OCI-LY7 (cell line): ENCODE measurements at regions not wholly inside any gene's neighbourhood (a gene's known extent, or its start where the extent isn't known, plus 50 kb on each side); places are given as distances from the start of the nearest gene placed in this dataset.

Experiments used
- BruUV-seq: library from RNA; stranded (reverse); fragments of 400-500 nt; replicated peaks from 2 replicates; lab custom pipeline; 2021; lab: Mats Ljungman, UMichigan
- CTCF ChIA-PET: fragments of 300-600 bp; sonication (Branson Sonifier 250); formaldehyde crosslinking; loops from one replicate; lab custom pipeline; 2022; ENCODE audit warnings: antibody characterized with exemption; ENCODE audit not compliant: unreplicated experiment; lab: Charles Lee
- POLR2A ChIA-PET: fragments of 300-600 bp; sonication (Branson Sonifier 250); formaldehyde crosslinking; loops from one replicate; lab custom pipeline; 2022; ENCODE audit warnings: antibody characterized with exemption; lab: Charles Lee
- DNase-seq: peaks from one replicate; pipeline ENCODE4 v3.0.0-alpha.2; 2015; ENCODE audit warnings: low spot score
- H2AFZ ChIP-seq: fragments of 200-600 bp; sonication (generic), shearing (Covaris generic); 2 replicates; pipeline ENCODE4 v1.6.1; 2014; ENCODE audit warnings: mild to moderate bottlenecking, antibody characterized with exemption, low read length, moderate library complexity
- H3K27ac ChIP-seq: fragments of 200-600 bp; sonication (generic); 2 replicates; pipeline ENCODE4 v1.5.1; 2014; ENCODE audit warnings: mixed run types, low read depth, mild to moderate bottlenecking, moderate library complexity, low read length, inconsistent platforms; ENCODE audit not compliant: poor library complexity, severe bottlenecking
- H3K36me3 ChIP-seq: fragments of 200-600 bp; sonication (generic); 2 replicates; pipeline ENCODE4 v1.6.1; 2014; ENCODE audit warnings: mild to moderate bottlenecking, antibody characterized with exemption, low read length, moderate library complexity, mixed read lengths; ENCODE audit not compliant: insufficient read depth
- H3K4me1 ChIP-seq: fragments of 200-600 bp; sonication (generic); 2 replicates; pipeline ENCODE4 v1.5.1; 2014; ENCODE audit warnings: mild to moderate bottlenecking, low read length; ENCODE audit not compliant: insufficient read depth, poor library complexity, severe bottlenecking
- H3K4me2 ChIP-seq: fragments of 200-600 bp; sonication (generic); 2 replicates; pipeline ENCODE4 v1.6.1; 2014; ENCODE audit warnings: mild to moderate bottlenecking, low read length
- H3K4me3 ChIP-seq: fragments of 200-600 bp; sonication (generic); 2 replicates; pipeline ENCODE4 v1.5.1; 2014; ENCODE audit warnings: mild to moderate bottlenecking, low read depth, low read length; ENCODE audit not compliant: poor library complexity, severe bottlenecking
- H3K79me2 ChIP-seq: fragments of 200-600 bp; sonication (generic); 2 replicates; pipeline ENCODE4 v1.6.1; 2016; ENCODE audit warnings: low read depth, mild to moderate bottlenecking, low read length, moderate library complexity, mixed read lengths; ENCODE audit not compliant: insufficient read depth
- H3K9me2 ChIP-seq: fragments of 200-600 bp; sonication (generic); 2 replicates; pipeline ENCODE4 v1.6.1; 2016; ENCODE audit warnings: mild to moderate bottlenecking, low read length, mixed read lengths; ENCODE audit not compliant: insufficient read depth
- H3K9me3 ChIP-seq: fragments of 200-600 bp; sonication (generic); 2 replicates; pipeline ENCODE4 v1.6.1; 2014; ENCODE audit warnings: mild to moderate bottlenecking, mixed run types, low read length, mixed read lengths
- H4K20me1 ChIP-seq: fragments of 200-600 bp; sonication (generic); 2 replicates; pipeline ENCODE4 v1.6.1; 2014; ENCODE audit warnings: mild to moderate bottlenecking, antibody characterized with exemption, low read length, moderate library complexity, mixed read lengths; ENCODE audit not compliant: insufficient read depth
- EZH2phosphoT487 ChIP-seq: fragments of 200-600 bp; sonication (generic); IDR thresholded peaks from 2 replicates; pipeline ENCODE4 v1.6.1; 2018; ENCODE audit warnings: low read depth, borderline replicate concordance, mild to moderate bottlenecking, mixed run types, antibody characterized with exemption, low read length, moderate library complexity, mixed read lengths
- intact Hi-C: fragments of 100-400 bp; cut with micrococcal nuclease; formaldehyde crosslinking; loops from one replicate; pipeline ENCODE4 v1.10.0; 2022; ENCODE audit not compliant: unreplicated experiment
- TF ChIP-seq, protein P1 (sequence below): fragments of 200-600 bp; sonication (generic); conservative IDR thresholded peaks from 2 replicates; pipeline ENCODE4 v1.5.1; 2014; ENCODE audit warnings: mild to moderate bottlenecking, antibody characterized with exemption, low read length, moderate library complexity, mixed read lengths

DNA sequence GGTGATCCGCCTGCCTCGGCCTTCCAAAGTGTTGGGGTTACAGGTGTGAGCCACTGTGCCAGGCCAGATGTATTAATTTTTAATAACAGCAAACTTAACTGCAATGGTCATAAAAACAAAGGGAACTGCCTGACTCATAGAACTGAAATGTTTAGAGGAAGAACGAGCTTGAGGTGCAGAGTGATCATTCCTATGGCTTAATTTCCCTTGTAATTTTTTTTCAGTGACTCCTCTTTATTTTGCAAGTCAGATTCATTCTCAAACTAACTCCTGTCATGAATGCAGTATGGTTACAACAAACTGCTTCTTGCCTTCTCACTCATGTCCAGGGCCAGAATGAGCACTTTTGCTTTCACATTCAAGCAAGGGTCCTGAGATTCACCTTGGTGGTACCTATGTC, 231.3 kb downstream of the HAPSTR1 start:
- Histone ChIP-seq H3K4me1 (no peaks in the 10 kb centered on the region), H3K9me2 (no peaks in the 10 kb centered on the region), H3K36me3 (no peaks in the 10 kb centered on the region), H4K20me1 (no peaks in the 10 kb centered on the region), H3K4me3 (no peak overlapping the region), H3K27ac (no peak overlapping the region), H3K4me2 (no peak overlapping the region), H3K79me2 (no peaks in the 10 kb centered on the region), H3K9me3 (no peaks in the 10 kb centered on the region), H2AFZ (no peak overlapping the region)
- CTCF ChIA-PET: no interaction called here
- DNase-seq: no peak
- TF ChIP-seq, protein P1, sequence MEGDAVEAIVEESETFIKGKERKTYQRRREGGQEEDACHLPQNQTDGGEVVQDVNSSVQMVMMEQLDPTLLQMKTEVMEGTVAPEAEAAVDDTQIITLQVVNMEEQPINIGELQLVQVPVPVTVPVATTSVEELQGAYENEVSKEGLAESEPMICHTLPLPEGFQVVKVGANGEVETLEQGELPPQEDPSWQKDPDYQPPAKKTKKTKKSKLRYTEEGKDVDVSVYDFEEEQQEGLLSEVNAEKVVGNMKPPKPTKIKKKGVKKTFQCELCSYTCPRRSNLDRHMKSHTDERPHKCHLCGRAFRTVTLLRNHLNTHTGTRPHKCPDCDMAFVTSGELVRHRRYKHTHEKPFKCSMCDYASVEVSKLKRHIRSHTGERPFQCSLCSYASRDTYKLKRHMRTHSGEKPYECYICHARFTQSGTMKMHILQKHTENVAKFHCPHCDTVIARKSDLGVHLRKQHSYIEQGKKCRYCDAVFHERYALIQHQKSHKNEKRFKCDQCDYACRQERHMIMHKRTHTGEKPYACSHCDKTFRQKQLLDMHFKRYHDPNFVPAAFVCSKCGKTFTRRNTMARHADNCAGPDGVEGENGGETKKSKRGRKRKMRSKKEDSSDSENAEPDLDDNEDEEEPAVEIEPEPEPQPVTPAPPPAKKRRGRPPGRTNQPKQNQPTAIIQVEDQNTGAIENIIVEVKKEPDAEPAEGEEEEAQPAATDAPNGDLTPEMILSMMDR: no peak
- no peak for TF ChIP-seq EZH2phosphoT487
- no TSS peak for BruUV-seq
- intact Hi-C loops: no loop called here
- POLR2A ChIA-PET: no interaction called here

DNA sequence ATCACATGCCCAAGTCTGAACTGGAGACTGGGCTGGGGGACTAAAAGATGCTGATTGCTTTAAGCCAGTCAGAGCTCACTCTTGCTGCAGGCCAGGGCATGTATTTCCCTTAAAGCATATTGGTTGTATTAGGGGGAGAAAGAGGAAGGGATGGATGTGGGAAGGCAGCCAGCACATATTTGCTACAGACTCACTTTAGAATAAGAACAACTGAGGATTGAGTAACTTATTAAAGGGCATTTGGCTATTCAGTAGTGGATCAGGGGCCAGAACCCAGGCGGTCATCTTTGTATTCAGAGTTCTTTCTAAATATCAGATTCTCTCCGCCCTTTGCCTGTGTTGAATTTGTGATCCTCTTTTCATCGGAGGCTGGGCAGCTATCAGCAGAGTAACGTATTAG, 231.7 kb downstream of the HAPSTR1 start:
- no peaks in the 10 kb centered on the region for H4K20me1 ChIP-seq
- H3K4me2 ChIP-seq: no peak overlapping the region
- DNase-seq: no peak
- POLR2A ChIA-PET: no interaction called here
- H3K9me2 ChIP-seq: no peaks in the 10 kb centered on the region
- intact Hi-C loops: no loop called here
- no peaks in the 10 kb centered on the region for H3K9me3 ChIP-seq
- no peaks in the 10 kb centered on the region for H3K79me2 ChIP-seq
- H3K36me3 ChIP-seq: no peaks in the 10 kb centered on the region
- BruUV-seq: no TSS peak
- H2AFZ ChIP-seq: no peak overlapping the region
- TF ChIP-seq, protein P1: no peak
- TF ChIP-seq EZH2phosphoT487: no peak
- CTCF ChIA-PET: no interaction called here
- H3K27ac ChIP-seq: no peak overlapping the region
- no peaks in the 10 kb centered on the region for H3K4me1 ChIP-seq
- H3K4me3 ChIP-seq: no peak overlapping the region

DNA sequence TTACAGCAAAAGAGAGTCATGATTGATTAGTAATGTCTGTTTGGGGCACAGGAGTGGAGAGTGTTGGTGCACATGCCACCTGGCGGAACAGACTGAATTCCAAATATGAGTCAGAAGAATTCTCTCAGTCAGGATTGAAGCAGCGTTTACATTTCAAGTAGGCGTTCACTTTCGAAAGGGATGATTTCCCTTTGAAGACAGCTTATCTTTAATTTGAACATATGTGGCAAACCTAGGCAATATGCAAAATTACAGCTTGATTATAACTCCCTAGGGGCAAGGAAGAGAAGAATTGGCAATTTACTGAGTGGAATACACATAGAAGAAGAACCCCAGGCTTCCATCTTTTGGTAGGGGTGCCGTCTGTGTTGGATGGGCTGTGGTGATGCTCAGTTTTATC, 235.8 kb downstream of the HAPSTR1 start:
- Histone ChIP-seq H3K4me3 (no peak overlapping the region), H3K4me2 (no peak overlapping the region), H3K9me3 (no peaks in the 10 kb centered on the region), H2AFZ (no peak overlapping the region), H3K36me3 (no peaks in the 10 kb centered on the region), H3K9me2 (no peaks in the 10 kb centered on the region), H3K4me1 (no peaks in the 10 kb centered on the region), H3K79me2 (no peaks in the 10 kb centered on the region), H4K20me1 (no peaks in the 10 kb centered on the region), H3K27ac (no peak overlapping the region)
- DNase-seq: no peak
- TF ChIP-seq EZH2phosphoT487: no peak
- TF ChIP-seq, protein P1: no peak
- ChIA-PET POLR2A (no interaction called here), CTCF (no interaction called here)
- no TSS peak for BruUV-seq
- intact Hi-C loops: no loop called here
